Nephron progenitor cell (in vitro differentiated cells): ENCODE measurements at regions not wholly inside any gene's neighbourhood (a gene's known extent, or its start where the extent isn't known, plus 50 kb on each side); places are given as distances from the start of the nearest gene placed in this dataset.
"Not testable (repeated sequence)": the region's sequence is repeated elsewhere in the genome, so short reads cannot be mapped to it uniquely, and the experiment has no call there.

Experiments used
- DNase-seq: peaks from one replicate; pipeline ENCODE4 v3.0.0; 2021
- H3K27ac Mint-ChIP-seq: 2 replicates; pipeline ENCODE4 v1.8.0; 2021; ENCODE audit warnings: mild to moderate bottlenecking, moderate library complexity, mixed read lengths
- H3K27me3 Mint-ChIP-seq: 2 replicates; pipeline ENCODE4 v1.8.0; 2021; ENCODE audit warnings: mild to moderate bottlenecking, low read depth, mixed read lengths; ENCODE audit not compliant: poor library complexity
- H3K36me3 Mint-ChIP-seq: 2 replicates; pipeline ENCODE4 v1.8.0; 2021; ENCODE audit warnings: low read depth, mixed read lengths
- H3K4me1 Mint-ChIP-seq: 2 replicates; pipeline ENCODE4 v1.8.0; 2021; ENCODE audit warnings: mixed read lengths
- H3K4me3 Mint-ChIP-seq: 2 replicates; pipeline ENCODE4 v1.8.0; 2021; ENCODE audit warnings: mild to moderate bottlenecking, moderate library complexity, mixed read lengths
- H3K9me3 Mint-ChIP-seq: 2 replicates; pipeline ENCODE4 v1.8.0; 2021; ENCODE audit warnings: mild to moderate bottlenecking, moderate library complexity, mixed read lengths
- CTCF ChIP-seq: fragments of 200-600 bp; sonication (generic); IDR thresholded peaks from 2 replicates; pipeline ENCODE4 v1.5.0; 2021; ENCODE audit warnings: antibody characterized with exemption

GRCh38 chr3:81989274-81989673 is 227.8 kb upstream of the GBE1 start:
- no peak for DNase-seq
- Mint-ChIP-seq H3K36me3 (no peaks in the 10 kb centered on the region), H3K9me3 (peaks cover 10% of the 10 kb centered on the region), H3K27ac (no peak overlapping the region), H3K4me1 (no peaks in the 10 kb centered on the region), H3K4me3 (no peak overlapping the region), H3K27me3 (no peaks in the 10 kb centered on the region)
- no peak for TF ChIP-seq CTCF

- not testable (repeated sequence) for H3K9me3 Mint-ChIP-seq, DNase-seq, H3K4me3 Mint-ChIP-seq, H3K36me3 Mint-ChIP-seq, H3K27ac Mint-ChIP-seq, H3K27me3 Mint-ChIP-seq, H3K4me1 Mint-ChIP-seq
Measured at GRCh38 chr3:81987412-81987811, 226.0 kb upstream of the GBE1 start.

GRCh38 chr3:81985996-81986723 is 224.7 kb upstream of the GBE1 start:
- Mint-ChIP-seq H3K4me3 (no peak overlapping the region), H3K36me3 (no peaks in the 10 kb centered on the region), H3K27ac (no peak overlapping the region), H3K27me3 (no peaks in the 10 kb centered on the region), H3K9me3 (peaks cover 10% of the 10 kb centered on the region), H3K4me1 (no peaks in the 10 kb centered on the region)
- TF ChIP-seq CTCF, result no peak
- no peak for DNase-seq

GRCh38 chr3:81983382-81983781 is 221.9 kb upstream of the GBE1 start:
- TF ChIP-seq CTCF, result no peak
- no peak overlapping the region for H3K27ac Mint-ChIP-seq
- H3K4me3 Mint-ChIP-seq, result no peak overlapping the region
- no peaks in the 10 kb centered on the region for H3K27me3 Mint-ChIP-seq
- no peaks in the 10 kb centered on the region for H3K4me1 Mint-ChIP-seq
- no peak for DNase-seq
- H3K9me3 Mint-ChIP-seq, result peaks cover 10% of the 10 kb centered on the region
- H3K36me3 Mint-ChIP-seq, result no peaks in the 10 kb centered on the region

GRCh38 chr3:81980596-81981494 is 219.4 kb upstream of the GBE1 start:
- peaks cover 4% of the 10 kb centered on the region for H3K4me1 Mint-ChIP-seq
- TF ChIP-seq CTCF, result no peak
- peaks cover 6% of the 10 kb centered on the region for H3K9me3 Mint-ChIP-seq
- peak overlapping the region; percentile 73 for H3K27ac Mint-ChIP-seq
- no peak overlapping the region for H3K4me3 Mint-ChIP-seq
- no peaks in the 10 kb centered on the region for H3K36me3 Mint-ChIP-seq
- no peaks in the 10 kb centered on the region for H3K27me3 Mint-ChIP-seq
- no peak for DNase-seq

GRCh38 chr3:81974751-81975150 is 213.3 kb upstream of the GBE1 start:
- DNase-seq, result no peak
- no peaks in the 10 kb centered on the region for H3K36me3 Mint-ChIP-seq
- H3K4me1 Mint-ChIP-seq, result peaks cover 4% of the 10 kb centered on the region
- H3K9me3 Mint-ChIP-seq, result peaks cover 19% of the 10 kb centered on the region
- H3K27ac Mint-ChIP-seq, result no peak overlapping the region
- H3K27me3 Mint-ChIP-seq, result peaks cover 3% of the 10 kb centered on the region
- no peak for TF ChIP-seq CTCF
- no peak overlapping the region for H3K4me3 Mint-ChIP-seq
